ENCODE measurements at regions not wholly inside any gene's neighbourhood (a gene's known extent, or its start where the extent isn't known, plus 50 kb on each side); places are given as distances from the start of the nearest gene placed in this dataset.
A peak's percentile ranks its signal among the peaks of the same experiment; 100 is the strongest.
"Not testable (repeated sequence)": the region's sequence is repeated elsewhere in the genome, so short reads cannot be mapped to it uniquely, and the experiment has no call there.

- Histone ChIP-seq H3K36me3 (ENCODE audit: insufficient read depth, low read length) (no peaks in the 10 kb centered on the region), H3K27ac (no peak overlapping the region), H3K9me3 (ENCODE audit: low read depth, low read length) (no peaks in the 10 kb centered on the region), H3K4me3 (no peak overlapping the region), H3K9ac (ENCODE audit: insufficient read length) (no peak overlapping the region)
- TF ChIP-seq EZH2 (IDR thresholded peaks at IDR 0.05) = no peak
- no peak for TF ChIP-seq POLR2AphosphoS5 (IDR thresholded peaks at IDR 0.05; ENCODE audit: borderline replicate concordance, low read depth, low read length)
- no peak for TF ChIP-seq FOXP2 (optimal IDR thresholded peaks at IDR 0.05; ENCODE audit: control extremely low read depth, extremely low read length, insufficient read depth)
- no peak for DNase-seq (ENCODE audit: low read depth, low spot score)
Measured at GRCh38 chr7:3143869-3144775, 100.5 kb upstream of the CARD11 start.

GRCh38 chr7:3144776-3145125 lies 101.1 kb upstream of the CARD11 start:
- not testable (repeated sequence) for H3K27ac ChIP-seq; DNase-seq (ENCODE audit: low read depth, low spot score)

GRCh38 chr7:3146571-3147226 lies 103.0 kb upstream of the CARD11 start:
- Histone ChIP-seq H3K4me3 (peak overlapping the region; percentile 48), H3K9me3 (ENCODE audit: low read depth, low read length) (no peaks in the 10 kb centered on the region), H3K36me3 (ENCODE audit: insufficient read depth, low read length) (no peaks in the 10 kb centered on the region), H3K9ac (ENCODE audit: insufficient read length) (no peak overlapping the region), H3K27ac (peak overlapping the region; percentile 78)
- TF ChIP-seq EZH2 (IDR thresholded peaks at IDR 0.05) (no peak), FOXP2 (optimal IDR thresholded peaks at IDR 0.05; ENCODE audit: control extremely low read depth, extremely low read length, insufficient read depth) (no peak)
- peak; percentile 35 for DNase-seq (ENCODE audit: low read depth, low spot score)

More at GRCh38 chr7:3144776-3145125, 101.1 kb upstream of the CARD11 start:
- not testable (repeated sequence) for H3K36me3 ChIP-seq (ENCODE audit: insufficient read depth, low read length); H3K9me3 ChIP-seq (ENCODE audit: low read depth, low read length); H3K9ac ChIP-seq (ENCODE audit: insufficient read length); H3K4me3 ChIP-seq

- H3K4me3 ChIP-seq; H3K9me3 ChIP-seq (ENCODE audit: low read depth, low read length); DNase-seq (ENCODE audit: low read depth, low spot score); H3K27ac ChIP-seq; H3K9ac ChIP-seq (ENCODE audit: insufficient read length); H3K36me3 ChIP-seq (ENCODE audit: insufficient read depth, low read length): not testable (repeated sequence)
Measured at GRCh38 chr7:3148471-3148870, 104.8 kb upstream of the CARD11 start.

GRCh38 chr7:3149231-3149995 lies 105.7 kb upstream of the CARD11 start:
- Histone ChIP-seq H3K9me3 (ENCODE audit: low read depth, low read length) (no peaks in the 10 kb centered on the region), H3K36me3 (ENCODE audit: insufficient read depth, low read length) (no peaks in the 10 kb centered on the region), H3K9ac (ENCODE audit: insufficient read length) (no peak overlapping the region), H3K4me3 (no peak overlapping the region), H3K27ac (no peak overlapping the region)
- no peak for TF ChIP-seq EZH2 (IDR thresholded peaks at IDR 0.05)
- TF ChIP-seq POLR2AphosphoS5 (IDR thresholded peaks at IDR 0.05; ENCODE audit: borderline replicate concordance, low read depth, low read length) = no peak
- no peak for TF ChIP-seq FOXP2 (optimal IDR thresholded peaks at IDR 0.05; ENCODE audit: control extremely low read depth, extremely low read length, insufficient read depth)
- no peak for DNase-seq (ENCODE audit: low read depth, low spot score)

- Histone ChIP-seq H3K4me3 (no peak overlapping the region), H3K27ac (no peak overlapping the region), H3K9ac (ENCODE audit: insufficient read length) (no peak overlapping the region), H3K9me3 (ENCODE audit: low read depth, low read length) (no peaks in the 10 kb centered on the region), H3K36me3 (ENCODE audit: insufficient read depth, low read length) (no peaks in the 10 kb centered on the region)
- no peak for DNase-seq (ENCODE audit: low read depth, low spot score)
- no peak for TF ChIP-seq POLR2AphosphoS5 (IDR thresholded peaks at IDR 0.05; ENCODE audit: borderline replicate concordance, low read depth, low read length)
- no peak for TF ChIP-seq EZH2 (IDR thresholded peaks at IDR 0.05)
- TF ChIP-seq FOXP2 (optimal IDR thresholded peaks at IDR 0.05; ENCODE audit: control extremely low read depth, extremely low read length, insufficient read depth) = no peak
Measured at GRCh38 chr7:3150027-3150426, 106.4 kb upstream of the CARD11 start.

- no peak overlapping the region for H3K9ac ChIP-seq (ENCODE audit: insufficient read length)
- no peak for DNase-seq (ENCODE audit: low read depth, low spot score)
- no peaks in the 10 kb centered on the region for H3K9me3 ChIP-seq (ENCODE audit: low read depth, low read length)
- H3K4me3 ChIP-seq = no peak overlapping the region
- TF ChIP-seq EZH2 (IDR thresholded peaks at IDR 0.05) = no peak
- no peak for TF ChIP-seq POLR2AphosphoS5 (IDR thresholded peaks at IDR 0.05; ENCODE audit: borderline replicate concordance, low read depth, low read length)
- no peak for TF ChIP-seq FOXP2 (optimal IDR thresholded peaks at IDR 0.05; ENCODE audit: control extremely low read depth, extremely low read length, insufficient read depth)
- H3K27ac ChIP-seq = no peak overlapping the region
- H3K36me3 ChIP-seq (ENCODE audit: insufficient read depth, low read length) = no peaks in the 10 kb centered on the region
Measured at GRCh38 chr7:3151784-3152183, 108.1 kb upstream of the CARD11 start.

GRCh38 chr7:3152714-3153113 lies 109.0 kb upstream of the CARD11 start:
- Histone ChIP-seq H3K4me3 (no peak overlapping the region), H3K36me3 (ENCODE audit: insufficient read depth, low read length) (no peaks in the 10 kb centered on the region), H3K27ac (no peak overlapping the region), H3K9ac (ENCODE audit: insufficient read length) (no peak overlapping the region), H3K9me3 (ENCODE audit: low read depth, low read length) (no peaks in the 10 kb centered on the region)
- no peak for DNase-seq (ENCODE audit: low read depth, low spot score)
- TF ChIP-seq FOXP2 (optimal IDR thresholded peaks at IDR 0.05; ENCODE audit: control extremely low read depth, extremely low read length, insufficient read depth) (no peak), POLR2AphosphoS5 (IDR thresholded peaks at IDR 0.05; ENCODE audit: borderline replicate concordance, low read depth, low read length) (no peak), EZH2 (IDR thresholded peaks at IDR 0.05) (no peak)
